Activated CD8-positive, alpha-beta memory T cell treated with anti-CD3 and anti-CD28 coated beads for 36 hours (primary cell): ENCODE measurements at regions not wholly inside any gene's neighbourhood (a gene's known extent, or its start where the extent isn't known, plus 50 kb on each side); places are given as distances from the start of the nearest gene placed in this dataset.

Source experiments
- CTCF ChIA-PET: fragments of 350-600 bp; sonication (Branson Sonifier 250); formaldehyde crosslinking; loops from one replicate; lab custom pipeline; 2021; ENCODE audit warnings: antibody characterized with exemption; lab: Charles Lee
- POLR2A ChIA-PET: fragments of 350-600 bp; sonication (Branson Sonifier 250); formaldehyde crosslinking; loops from one replicate; lab custom pipeline; 2021; ENCODE audit warnings: antibody characterized with exemption; lab: Charles Lee

- CTCF ChIA-PET, result interaction anchor here (2.5 kb wide), 1 partner anchor 236 kb away, joined by 10 read pairs; no protein-coding TSS in a partner anchor
- POLR2A ChIA-PET, result no interaction called here
Measured at GRCh38 chr3:113051787-113052186, 61.0 kb downstream of the GTPBP8 start.

- ChIA-PET CTCF (interaction anchor here (1.2 to 2.5 kb wide), 3 partner anchors 32 to 524 kb away, joined by 3 to 10 read pairs (median 3); no protein-coding TSS in a partner anchor), POLR2A (no interaction called here)
Measured at GRCh38 chr3:113053169-113053568, 62.4 kb downstream of the GTPBP8 start.

GRCh38 chr3:113054552-113054951, 63.8 kb downstream of the GTPBP8 start:
- ChIA-PET CTCF (interaction anchor here (1.3 kb wide), 1 partner anchor 523 kb away, joined by 3 read pairs; no protein-coding TSS in a partner anchor), POLR2A (no interaction called here)

GRCh38 chr3:113055201-113055600, 64.4 kb downstream of the GTPBP8 start:
- CTCF ChIA-PET, result interaction anchor here (0.5 to 0.6 kb wide), 2 partner anchors 354 to 457 kb away, joined by 3 read pairs; no protein-coding TSS in a partner anchor
- POLR2A ChIA-PET, result no interaction called here

- POLR2A ChIA-PET, result no interaction called here
- CTCF ChIA-PET, result interaction anchor here (0.5 to 0.6 kb wide), 2 partner anchors 353 to 456 kb away, joined by 3 read pairs; no protein-coding TSS in a partner anchor
Measured at GRCh38 chr3:113055961-113056360, 65.2 kb downstream of the GTPBP8 start.

GRCh38 chr3:113057117-113057516, 66.3 kb downstream of the GTPBP8 start:
- ChIA-PET POLR2A (no interaction called here), CTCF (no interaction called here)

GRCh38 chr3:113058188-113058587, 67.4 kb downstream of the GTPBP8 start:
- CTCF ChIA-PET, result interaction anchor here (0.6 kb wide), 1 partner anchor 748 kb away, joined by 3 read pairs; no protein-coding TSS in a partner anchor
- POLR2A ChIA-PET, result no interaction called here

GRCh38 chr3:113062705-113063104, 71.9 kb downstream of the GTPBP8 start:
- ChIA-PET POLR2A (no interaction called here), CTCF (no interaction called here)

- POLR2A ChIA-PET, result no interaction called here
- CTCF ChIA-PET, result no interaction called here
Measured at GRCh38 chr3:113063126-113063894, 72.5 kb downstream of the GTPBP8 start.

GRCh38 chr3:113064183-113064582, 73.4 kb downstream of the GTPBP8 start:
- ChIA-PET POLR2A (no interaction called here), CTCF (no interaction called here)

GRCh38 chr3:113065336-113065735, 74.6 kb downstream of the GTPBP8 start:
- POLR2A ChIA-PET, result no interaction called here
- CTCF ChIA-PET, result no interaction called here

- POLR2A ChIA-PET, result no interaction called here
- CTCF ChIA-PET, result interaction anchor here (1.1 kb wide), 1 partner anchor 23 kb away, joined by 3 read pairs; no protein-coding TSS in a partner anchor
Measured at GRCh38 chr3:113070072-113070640, 79.4 kb downstream of the GTPBP8 start.

GRCh38 chr3:113070681-113071113, 79.9 kb downstream of the GTPBP8 start:
- ChIA-PET CTCF (no interaction called here), POLR2A (no interaction called here)

GRCh38 chr3:113075588-113075987, 84.8 kb downstream of the GTPBP8 start:
- CTCF ChIA-PET, result no interaction called here
- POLR2A ChIA-PET, result no interaction called here

- CTCF ChIA-PET, result no interaction called here
- POLR2A ChIA-PET, result no interaction called here
Measured at GRCh38 chr3:113079218-113079961, 88.6 kb downstream of the GTPBP8 start.

GRCh38 chr3:113084777-113085176, 94.0 kb downstream of the GTPBP8 start:
- ChIA-PET CTCF (no interaction called here), POLR2A (interaction anchor here (0.6 kb wide), 1 partner anchor 29 kb away, joined by 5 read pairs; no protein-coding TSS in a partner anchor)

GRCh38 chr3:113086560-113087461, 96.0 kb downstream of the GTPBP8 start:
- ChIA-PET POLR2A (no interaction called here), CTCF (no interaction called here)

- POLR2A ChIA-PET, result no interaction called here
- CTCF ChIA-PET, result interaction anchor here (0.7 to 1.1 kb wide), 2 partner anchors 191 to 200 kb away, joined by 3 read pairs; no protein-coding TSS in a partner anchor
Measured at GRCh38 chr3:113088616-113089015, 97.8 kb downstream of the GTPBP8 start.

- ChIA-PET POLR2A (no interaction called here), CTCF (no interaction called here)
Measured at GRCh38 chr3:113091417-113091816, 100.6 kb downstream of the GTPBP8 start.
